ENCODE measurements at regions not wholly inside any gene's neighbourhood (a gene's known extent, or its start where the extent isn't known, plus 50 kb on each side); places are given as distances from the start of the nearest gene placed in this dataset.

- no peak for DNase-seq (ENCODE audit: low read depth)
- TF ChIP-seq CTCF (IDR thresholded peaks at IDR 0.05; ENCODE audit: insufficient read depth, low read length): no peak
- no peak overlapping the region for H3K4me3 ChIP-seq (ENCODE audit: low read depth, low read length)
These were observed 62.3 kb upstream of the ADRA2C start for GRCh38 chr4:3703677-3704521.

GRCh38 chr4:3703343-3703676, 62.9 kb upstream of the ADRA2C start:
- TF ChIP-seq CTCF (IDR thresholded peaks at IDR 0.05; ENCODE audit: insufficient read depth, low read length): no peak
- no peak for DNase-seq (ENCODE audit: low read depth)
- H3K4me3 ChIP-seq (ENCODE audit: low read depth, low read length): no peak overlapping the region

- DNase-seq (ENCODE audit: low read depth): no peak
- no peak for TF ChIP-seq CTCF (IDR thresholded peaks at IDR 0.05; ENCODE audit: insufficient read depth, low read length)
- no peak overlapping the region for H3K4me3 ChIP-seq (ENCODE audit: low read depth, low read length)
These were observed 63.5 kb upstream of the ADRA2C start for GRCh38 chr4:3702561-3703221.

GRCh38 chr4:3701736-3702560, 64.2 kb upstream of the ADRA2C start:
- no peak for DNase-seq (ENCODE audit: low read depth)
- H3K4me3 ChIP-seq (ENCODE audit: low read depth, low read length): no peak overlapping the region
- no peak for TF ChIP-seq CTCF (IDR thresholded peaks at IDR 0.05; ENCODE audit: insufficient read depth, low read length)

GRCh38 chr4:3701271-3701734, 64.9 kb upstream of the ADRA2C start:
- H3K4me3 ChIP-seq (ENCODE audit: low read depth, low read length): no peak overlapping the region
- no peak for DNase-seq (ENCODE audit: low read depth)
- no peak for TF ChIP-seq CTCF (IDR thresholded peaks at IDR 0.05; ENCODE audit: insufficient read depth, low read length)

- no peak for DNase-seq (ENCODE audit: low read depth)
These were observed 65.4 kb upstream of the ADRA2C start for GRCh38 chr4:3700736-3701135.

More at GRCh38 chr4:3700736-3701135, 65.4 kb upstream of the ADRA2C start:
- no peak for TF ChIP-seq CTCF (IDR thresholded peaks at IDR 0.05; ENCODE audit: insufficient read depth, low read length)
- H3K4me3 ChIP-seq (ENCODE audit: low read depth, low read length): no peak overlapping the region

All from fibroblast of the aortic adventitia (primary cell).